HEK293 (cell line): ENCODE measurements at regions not wholly inside any gene's neighbourhood (a gene's known extent, or its start where the extent isn't known, plus 50 kb on each side); places are given as distances from the start of the nearest gene placed in this dataset.

Experiments used
- CTCF ChIA-PET: fragments of 350-600 bp; formaldehyde crosslinking; extraction: SDS; loops from one replicate; lab custom pipeline; 2021; ENCODE audit warnings: antibody characterized with exemption; lab: Yijun Ruan, JAX
- POLR2A ChIA-PET: fragments of 300-600 bp; formaldehyde crosslinking; extraction: SDS; loops from one replicate; lab custom pipeline; 2020; ENCODE audit warnings: antibody characterized with exemption, inconsistent platforms; lab: Yijun Ruan, JAX
- H3K27ac ChIP-seq: fragments of 200-500 bp; sonication (Bioruptor generic); 2 replicates; pipeline ENCODE4 v1.5.1; 2014; ENCODE audit warnings: low read depth, low read length, control low read depth, inconsistent platforms; ENCODE audit errors: extremely low read depth
- H3K36me3 ChIP-seq, 2 experiments: fragments of 200-500 bp in 1 of 2; sonication (Bioruptor generic) in 1 of 2; 1 replicate in 1 of 2; 2 replicates in 1 of 2; pipeline ENCODE4 v1.5.1; 2014 to 2017; ENCODE audit warnings: inconsistent platforms in 2 of 2, low read length in 2 of 2; ENCODE audit not compliant: control insufficient read depth in 2 of 2, insufficient read depth in 1 of 2
- H3K4me1 ChIP-seq: fragments of 200-500 bp; sonication (Bioruptor generic); 2 replicates; pipeline ENCODE4 v1.5.1; 2014; ENCODE audit warnings: mild to moderate bottlenecking, low read length, inconsistent platforms; ENCODE audit not compliant: control insufficient read depth, insufficient read depth
- H3K4me3 ChIP-seq: 2 replicates; pipeline ENCODE4 v1.5.1; 2011; ENCODE audit warnings: low read depth, mild to moderate bottlenecking, control low read depth, low read length, moderate library complexity
- H3K9me3 ChIP-seq: fragments of 200-500 bp; sonication (Bioruptor generic); 2 replicates; pipeline ENCODE4 v1.5.1; 2014; ENCODE audit warnings: low read depth, low read length, inconsistent platforms; ENCODE audit not compliant: control insufficient read depth, insufficient read depth
- IKZF3 ChIP-seq: fragments of 450-650 bp; IDR thresholded peaks from 2 replicates; pipeline ENCODE4 v1.5.0; 2018; ENCODE audit warnings: missing biosample characterization, mild to moderate bottlenecking, missing genetic modification characterization, moderate library complexity
- KLF10 ChIP-seq: fragments of 450-650 bp; IDR thresholded peaks from 2 replicates; pipeline ENCODE4 v1.5.1; 2018; ENCODE audit warnings: missing biosample characterization, mild to moderate bottlenecking, missing genetic modification characterization
- MEIS1 ChIP-seq: sonication (generic); formaldehyde crosslinking; IDR thresholded peaks from 2 replicates; pipeline ENCODE4 v1.8.1; 2022; ENCODE audit warnings: missing genetic modification reagents, mild to moderate bottlenecking, borderline replicate concordance
- PATZ1 ChIP-seq: fragments of 450-650 bp; formaldehyde crosslinking; IDR thresholded peaks from 2 replicates; pipeline ENCODE4 v1.5.1; 2016; ENCODE audit warnings: missing biosample characterization, missing genetic modification characterization
- PRDM6 ChIP-seq: fragments of 450-650 bp; formaldehyde crosslinking; IDR thresholded peaks from 2 replicates; pipeline ENCODE4 v1.5.1; 2017; ENCODE audit warnings: missing biosample characterization, missing genetic modification characterization
- ZBTB11 ChIP-seq: fragments of 450-650 bp; formaldehyde crosslinking; conservative IDR thresholded peaks from 2 replicates; pipeline ENCODE4 v1.5.1; 2016; ENCODE audit warnings: low read depth, missing biosample characterization, missing genetic modification characterization
- ZBTB21 ChIP-seq: fragments of 450-650 bp; formaldehyde crosslinking; IDR thresholded peaks from 2 replicates; pipeline ENCODE4 v1.5.1; 2017; ENCODE audit warnings: missing biosample characterization, missing genetic modification characterization
- ZBTB48 ChIP-seq: fragments of 450-650 bp; formaldehyde crosslinking; IDR thresholded peaks from 2 replicates; pipeline ENCODE4 v1.5.1; 2016; ENCODE audit warnings: missing biosample characterization, missing genetic modification characterization
- ZNF132 ChIP-seq: fragments of 450-650 bp; formaldehyde crosslinking; IDR thresholded peaks from 2 replicates; pipeline ENCODE4 v1.5.1; 2017; ENCODE audit warnings: missing biosample characterization, missing genetic modification characterization, borderline replicate concordance
- ZNF157 ChIP-seq: fragments of 450-650 bp; formaldehyde crosslinking; IDR thresholded peaks from 2 replicates; pipeline ENCODE4 v1.5.1; 2016; ENCODE audit warnings: missing biosample characterization, missing genetic modification characterization
- ZNF23 ChIP-seq: fragments of 450-650 bp; formaldehyde crosslinking; IDR thresholded peaks from 2 replicates; pipeline ENCODE4 v1.5.1; 2016; ENCODE audit warnings: missing biosample characterization, missing genetic modification characterization, borderline replicate concordance
- ZNF248 ChIP-seq: fragments of 450-650 bp; formaldehyde crosslinking; IDR thresholded peaks from 2 replicates; pipeline ENCODE4 v1.5.1; 2017; ENCODE audit warnings: missing biosample characterization, missing genetic modification characterization
- ZNF280C ChIP-seq: fragments of 450-650 bp; formaldehyde crosslinking; IDR thresholded peaks from 2 replicates; pipeline ENCODE4 v1.5.1; 2016; ENCODE audit warnings: missing biosample characterization, missing genetic modification characterization
- ZNF292 ChIP-seq: fragments of 450-650 bp; formaldehyde crosslinking; IDR thresholded peaks from 2 replicates; pipeline ENCODE4 v1.5.1; 2016; ENCODE audit warnings: low read depth, missing biosample characterization, missing genetic modification characterization, borderline replicate concordance
- ZNF624 ChIP-seq: fragments of 450-650 bp; formaldehyde crosslinking; IDR thresholded peaks from 2 replicates; pipeline ENCODE4 v1.5.1; 2017; ENCODE audit warnings: missing biosample characterization, missing genetic modification characterization
- ZNF791 ChIP-seq: fragments of 450-650 bp; formaldehyde crosslinking; IDR thresholded peaks from 2 replicates; pipeline ENCODE4 v1.5.1; 2016; ENCODE audit warnings: missing biosample characterization, missing genetic modification characterization
- ZNF843 ChIP-seq: fragments of 450-650 bp; formaldehyde crosslinking; IDR thresholded peaks from 2 replicates; pipeline ENCODE4 v1.5.1; 2016; ENCODE audit warnings: missing biosample characterization, missing genetic modification characterization
- ZSCAN16 ChIP-seq: fragments of 450-650 bp; formaldehyde crosslinking; IDR thresholded peaks from 2 replicates; pipeline ENCODE4 v1.5.1; 2016; ENCODE audit warnings: missing biosample characterization, missing genetic modification characterization
- ZSCAN23 ChIP-seq: fragments of 450-650 bp; formaldehyde crosslinking; IDR thresholded peaks from 2 replicates; pipeline ENCODE4 v1.5.1; 2016; ENCODE audit warnings: missing biosample characterization, missing genetic modification characterization
- ZXDB ChIP-seq: fragments of 450-650 bp; formaldehyde crosslinking; IDR thresholded peaks from 2 replicates; pipeline ENCODE4 v1.5.1; 2016; ENCODE audit warnings: missing biosample characterization, missing genetic modification characterization
- TF ChIP-seq, protein P1 (sequence below): fragments of 450-650 bp; formaldehyde crosslinking; IDR thresholded peaks from 2 replicates; pipeline ENCODE4 v1.5.1; 2016; ENCODE audit warnings: missing biosample characterization, missing genetic modification characterization
- TF ChIP-seq, protein P2 (sequence below): fragments of 450-650 bp; formaldehyde crosslinking; IDR thresholded peaks from 2 replicates; pipeline ENCODE4 v1.5.1; 2017; ENCODE audit warnings: missing biosample characterization, mild to moderate bottlenecking, missing genetic modification characterization, moderate library complexity

GRCh38 chr6:94736236-94736635 lies 841.1 kb upstream of the MANEA start (continued):
- TF ChIP-seq, protein P1, sequence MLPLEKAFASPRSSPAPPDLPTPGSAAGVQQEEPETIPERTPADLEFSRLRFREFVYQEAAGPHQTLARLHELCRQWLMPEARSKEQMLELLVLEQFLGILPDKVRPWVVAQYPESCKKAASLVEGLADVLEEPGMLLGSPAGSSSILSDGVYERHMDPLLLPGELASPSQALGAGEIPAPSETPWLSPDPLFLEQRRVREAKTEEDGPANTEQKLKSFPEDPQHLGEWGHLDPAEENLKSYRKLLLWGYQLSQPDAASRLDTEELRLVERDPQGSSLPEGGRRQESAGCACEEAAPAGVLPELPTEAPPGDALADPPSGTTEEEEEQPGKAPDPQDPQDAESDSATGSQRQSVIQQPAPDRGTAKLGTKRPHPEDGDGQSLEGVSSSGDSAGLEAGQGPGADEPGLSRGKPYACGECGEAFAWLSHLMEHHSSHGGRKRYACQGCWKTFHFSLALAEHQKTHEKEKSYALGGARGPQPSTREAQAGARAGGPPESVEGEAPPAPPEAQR (tag by site-specific recombination), result no peak
- TF ChIP-seq PRDM6, result no peak
- no peak for TF ChIP-seq ZNF248 (tag by site-specific recombination)
- no peak for TF ChIP-seq ZNF791 (tag by site-specific recombination)
- no peak for TF ChIP-seq ZNF23 (tag by site-specific recombination)
- TF ChIP-seq ZBTB48, result no peak

GRCh38 chr6:94735270-94735669 lies 842.1 kb upstream of the MANEA start:
- CTCF ChIA-PET, result no interaction called here
- no peaks in the 10 kb centered on the region for H3K4me1 ChIP-seq
- H3K27ac ChIP-seq, result no peak overlapping the region
- H3K36me3 ChIP-seq, result no peaks in the 10 kb centered on the region
- H3K9me3 ChIP-seq, result no peaks in the 10 kb centered on the region
- H3K4me3 ChIP-seq, result no peak overlapping the region
- POLR2A ChIA-PET, result no interaction called here
- TF ChIP-seq MEIS1 (no peak), ZNF624 (no peak), ZXDB (tag by site-specific recombination) (no peak), ZNF132 (tag by site-specific recombination) (no peak), ZNF292 (tag by site-specific recombination) (no peak), ZNF843 (tag by site-specific recombination) (no peak), ZBTB21 (tag by site-specific recombination) (no peak), KLF10 (tag by site-specific recombination) (no peak), IKZF3 (no peak), ZBTB11 (tag by site-specific recombination) (no peak), PATZ1 (tag by site-specific recombination) (no peak), ZNF280C (tag by site-specific recombination) (no peak), ZNF157 (tag by site-specific recombination) (no peak), ZSCAN16 (tag by site-specific recombination) (no peak), ZSCAN23 (no peak)
- TF ChIP-seq, protein P1 (tag by site-specific recombination), result no peak
- TF ChIP-seq, protein P2, sequence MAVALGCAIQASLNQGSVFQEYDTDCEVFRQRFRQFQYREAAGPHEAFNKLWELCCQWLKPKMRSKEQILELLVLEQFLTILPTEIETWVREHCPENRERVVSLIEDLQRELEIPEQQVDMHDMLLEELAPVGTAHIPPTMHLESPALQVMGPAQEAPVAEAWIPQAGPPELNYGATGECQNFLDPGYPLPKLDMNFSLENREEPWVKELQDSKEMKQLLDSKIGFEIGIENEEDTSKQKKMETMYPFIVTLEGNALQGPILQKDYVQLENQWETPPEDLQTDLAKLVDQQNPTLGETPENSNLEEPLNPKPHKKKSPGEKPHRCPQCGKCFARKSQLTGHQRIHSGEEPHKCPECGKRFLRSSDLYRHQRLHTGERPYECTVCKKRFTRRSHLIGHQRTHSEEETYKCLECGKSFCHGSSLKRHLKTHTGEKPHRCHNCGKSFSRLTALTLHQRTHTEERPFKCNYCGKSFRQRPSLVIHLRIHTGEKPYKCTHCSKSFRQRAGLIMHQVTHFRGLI (tag by site-specific recombination), result no peak
